GM12891 (cell line): ENCODE measurements at regions not wholly inside any gene's neighbourhood (a gene's known extent, or its start where the extent isn't known, plus 50 kb on each side); places are given as distances from the start of the nearest gene placed in this dataset.

Experiments
- POLR2A ChIP-seq: IDR thresholded peaks from 2 replicates; pipeline ENCODE4 v1.6.1; 2011; ENCODE audit warnings: low read depth, low read length, control low read depth
- POLR2AphosphoS5 ChIP-seq: IDR thresholded peaks from 2 replicates; pipeline ENCODE4 v1.6.1; 2011; ENCODE audit warnings: low read depth, low read length, control low read depth
- POU2F2 ChIP-seq: IDR thresholded peaks from 2 replicates; pipeline ENCODE4 v1.6.1; 2011; ENCODE audit warnings: low read depth, mild to moderate bottlenecking, control low read depth, low read length, moderate library complexity

GRCh38 chr13:81565849-81566248 lies 1224.9 kb upstream of the SPRY2 start:
- no peak for TF ChIP-seq POLR2A
- no peak for TF ChIP-seq POU2F2
- no peak for TF ChIP-seq POLR2AphosphoS5
